ENCODE measurements at regions not wholly inside any gene's neighbourhood (a gene's known extent, or its start where the extent isn't known, plus 50 kb on each side); places are given as distances from the start of the nearest gene placed in this dataset.

DNA sequence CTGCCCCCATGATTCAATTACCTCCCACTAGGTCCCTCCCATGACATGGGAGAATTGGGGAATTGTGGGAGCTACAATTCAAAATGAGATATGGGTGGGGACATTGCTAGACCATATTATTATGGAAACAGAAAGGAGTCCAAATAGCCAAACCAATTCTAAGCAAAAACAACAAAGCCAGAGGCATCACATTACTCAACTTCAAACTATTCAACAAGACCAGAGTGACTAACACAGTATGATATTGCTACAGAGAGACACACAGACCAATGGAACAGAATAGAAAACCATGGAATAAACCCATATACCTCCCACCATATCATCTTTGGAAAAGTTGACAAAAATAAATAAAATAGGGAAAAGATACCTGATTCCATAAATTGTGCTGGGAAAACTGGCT, 710.5 kb upstream of the CDH9 start:
- TF ChIP-seq, protein P1, sequence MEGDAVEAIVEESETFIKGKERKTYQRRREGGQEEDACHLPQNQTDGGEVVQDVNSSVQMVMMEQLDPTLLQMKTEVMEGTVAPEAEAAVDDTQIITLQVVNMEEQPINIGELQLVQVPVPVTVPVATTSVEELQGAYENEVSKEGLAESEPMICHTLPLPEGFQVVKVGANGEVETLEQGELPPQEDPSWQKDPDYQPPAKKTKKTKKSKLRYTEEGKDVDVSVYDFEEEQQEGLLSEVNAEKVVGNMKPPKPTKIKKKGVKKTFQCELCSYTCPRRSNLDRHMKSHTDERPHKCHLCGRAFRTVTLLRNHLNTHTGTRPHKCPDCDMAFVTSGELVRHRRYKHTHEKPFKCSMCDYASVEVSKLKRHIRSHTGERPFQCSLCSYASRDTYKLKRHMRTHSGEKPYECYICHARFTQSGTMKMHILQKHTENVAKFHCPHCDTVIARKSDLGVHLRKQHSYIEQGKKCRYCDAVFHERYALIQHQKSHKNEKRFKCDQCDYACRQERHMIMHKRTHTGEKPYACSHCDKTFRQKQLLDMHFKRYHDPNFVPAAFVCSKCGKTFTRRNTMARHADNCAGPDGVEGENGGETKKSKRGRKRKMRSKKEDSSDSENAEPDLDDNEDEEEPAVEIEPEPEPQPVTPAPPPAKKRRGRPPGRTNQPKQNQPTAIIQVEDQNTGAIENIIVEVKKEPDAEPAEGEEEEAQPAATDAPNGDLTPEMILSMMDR (conservative IDR thresholded peaks at IDR 0.05; ENCODE audit: low read length), result no peak
- TF ChIP-seq EZH2phosphoT487 (IDR thresholded peaks at IDR 0.05; ENCODE audit: borderline replicate concordance, low read depth, low read length), result no peak

Data from OCI-LY7 (cell line).